H1 (cell line): ENCODE measurements at regions not wholly inside any gene's neighbourhood (a gene's known extent, or its start where the extent isn't known, plus 50 kb on each side); places are given as distances from the start of the nearest gene placed in this dataset.

Source experiments
- BACH1 ChIP-seq: IDR thresholded peaks from 2 replicates; pipeline ENCODE4 v1.6.1; 2012; ENCODE audit warnings: low read length, improper control_type of control experiment
- CHD1 ChIP-seq: IDR thresholded peaks from 2 replicates; pipeline ENCODE4 v1.6.1; 2012; ENCODE audit warnings: low read depth, low read length, improper control_type of control experiment
- TAF1 ChIP-seq: IDR thresholded peaks from 2 replicates; pipeline ENCODE4 v1.6.1; 2011; ENCODE audit warnings: mild to moderate bottlenecking, low read depth, low read length

GRCh38 chr15:54836052-54836795 is 360.5 kb downstream of the RSL24D1 start (continued):
- TF ChIP-seq BACH1: no peak
- TF ChIP-seq TAF1: no peak
- no peak for TF ChIP-seq CHD1
